Neural progenitor cell (in vitro differentiated cells): ENCODE measurements at regions not wholly inside any gene's neighbourhood (a gene's known extent, or its start where the extent isn't known, plus 50 kb on each side); places are given as distances from the start of the nearest gene placed in this dataset.
"Not testable (repeated sequence)": the region's sequence is repeated elsewhere in the genome, so short reads cannot be mapped to it uniquely, and the experiment has no call there.

Experiments
- DNase-seq: peaks from one replicate; pipeline ENCODE4 v3.0.0-alpha.2; 2016; ENCODE audit warnings: low spot score
- H2AFZ ChIP-seq: fragments of 200-600 bp; sonication (generic); replicated peaks from 2 replicates; pipeline ENCODE4 v1.6.1; 2016; ENCODE audit warnings: antibody characterized with exemption
- H3F3A ChIP-seq: fragments of 200-600 bp; sonication (generic); 2 replicates; pipeline ENCODE4 v1.6.1; 2016; ENCODE audit warnings: antibody characterized with exemption, low read depth
- H3K27ac ChIP-seq: fragments of 200-600 bp; sonication (generic); 2 replicates; pipeline ENCODE4 v1.5.1; 2016; ENCODE audit warnings: mild to moderate bottlenecking
- H3K27me3 ChIP-seq: fragments of 200-600 bp; sonication (generic); 2 replicates; pipeline ENCODE4 v1.6.1; 2016; ENCODE audit warnings: mild to moderate bottlenecking, moderate library complexity
- H3K36me3 ChIP-seq: fragments of 200-600 bp; sonication (generic); 2 replicates; pipeline ENCODE4 v1.5.1; 2016
- H3K4me1 ChIP-seq: fragments of 200-600 bp; sonication (generic); 2 replicates; pipeline ENCODE4 v1.6.1; 2016; ENCODE audit warnings: mixed run types
- H3K4me2 ChIP-seq: fragments of 200-600 bp; sonication (generic); 2 replicates; pipeline ENCODE4 v1.6.1; 2016
- H3K4me3 ChIP-seq: fragments of 200-600 bp; sonication (generic); 2 replicates; pipeline ENCODE4 v1.5.1; 2016
- H3K79me2 ChIP-seq: fragments of 200-600 bp; sonication (generic); 2 replicates; pipeline ENCODE4 v1.6.1; 2016; ENCODE audit warnings: low read depth
- H3K9ac ChIP-seq: fragments of 200-600 bp; sonication (generic); 2 replicates; pipeline ENCODE4 v1.6.1; 2016
- H3K9me3 ChIP-seq: fragments of 200-600 bp; sonication (generic); 2 replicates; pipeline ENCODE4 v1.5.1; 2016; ENCODE audit warnings: low read depth
- H4K20me1 ChIP-seq: fragments of 200-600 bp; sonication (generic); 2 replicates; pipeline ENCODE4 v1.6.1; 2016; ENCODE audit warnings: low read depth
- H3K27ac Mint-ChIP-seq: 3 replicates; pipeline ENCODE4 v1.8.0; 2021; ENCODE audit warnings: mixed read lengths
- H3K27me3 Mint-ChIP-seq: 2 replicates; pipeline ENCODE4 v1.8.0; 2022; ENCODE audit warnings: low read depth, mild to moderate bottlenecking, inconsistent platforms, moderate library complexity, mixed read lengths; ENCODE audit not compliant: insufficient read depth
- H3K36me3 Mint-ChIP-seq: 3 replicates; pipeline ENCODE4 v1.8.0; 2021; ENCODE audit warnings: mixed read lengths
- H3K4me1 Mint-ChIP-seq: 3 replicates; pipeline ENCODE4 v1.8.0; 2021; ENCODE audit warnings: mixed read lengths
- H3K4me3 Mint-ChIP-seq: 3 replicates; pipeline ENCODE4 v1.8.0; 2021; ENCODE audit warnings: mild to moderate bottlenecking, moderate library complexity, mixed read lengths
- H3K9me3 Mint-ChIP-seq: 3 replicates; pipeline ENCODE4 v1.8.0; 2020; ENCODE audit warnings: mixed read lengths
- CTCF ChIP-seq: fragments of 200-600 bp; sonication (generic); IDR thresholded peaks from 2 replicates; pipeline ENCODE4 v1.5.1; 2017; ENCODE audit warnings: antibody characterized with exemption, mild to moderate bottlenecking
- EZH2 ChIP-seq: fragments of 200-600 bp; sonication (generic); IDR thresholded peaks from 2 replicates; pipeline ENCODE4 v1.6.1; 2017; ENCODE audit warnings: antibody characterized with exemption, mild to moderate bottlenecking, moderate library complexity
- EZH2phosphoT487 ChIP-seq: fragments of 200-600 bp; sonication (generic); IDR thresholded peaks from 2 replicates; pipeline ENCODE4 v1.6.1; 2017; ENCODE audit warnings: antibody characterized with exemption

- peaks cover 2% of the 10 kb centered on the region for H3K9me3 Mint-ChIP-seq
- H3K27me3 Mint-ChIP-seq: peaks cover 2% of the 10 kb centered on the region
- H3K9ac ChIP-seq: no peak overlapping the region
- no peak overlapping the region for H3K4me3 Mint-ChIP-seq
- H4K20me1 ChIP-seq: no peaks in the 10 kb centered on the region
- H3K36me3 Mint-ChIP-seq: no peaks in the 10 kb centered on the region
- no peak overlapping the region for H3K4me2 ChIP-seq
- H3F3A ChIP-seq: no peaks in the 10 kb centered on the region
- H3K4me1 Mint-ChIP-seq: peaks cover 17% of the 10 kb centered on the region
- no peak overlapping the region for H3K4me3 ChIP-seq
- no peaks in the 10 kb centered on the region for H3K9me3 ChIP-seq
- H3K36me3 ChIP-seq: no peaks in the 10 kb centered on the region
- H3K79me2 ChIP-seq: no peaks in the 10 kb centered on the region
- H3K4me1 ChIP-seq: peaks cover 4% of the 10 kb centered on the region
- TF ChIP-seq EZH2phosphoT487 (no peak), CTCF (no peak), EZH2 (no peak)
- no peaks in the 10 kb centered on the region for H3K27me3 ChIP-seq
- no peak overlapping the region for H3K27ac Mint-ChIP-seq
- DNase-seq: no peak
- no peak overlapping the region for H3K27ac ChIP-seq
- no peak overlapping the region for H2AFZ ChIP-seq
These were observed 695.9 kb upstream of the SLC35B3 start for GRCh38 chr6:9131201-9131600.

GRCh38 chr6:9128970-9129369 is 693.6 kb upstream of the SLC35B3 start:
- H3K4me3 Mint-ChIP-seq: no peak overlapping the region

GRCh38 chr6:9126878-9127560 is 691.7 kb upstream of the SLC35B3 start:
- no peak overlapping the region for H2AFZ ChIP-seq
- no peaks in the 10 kb centered on the region for H3K4me1 ChIP-seq
- Mint-ChIP-seq H3K27ac (no peak overlapping the region), H3K4me1 (peaks cover 6% of the 10 kb centered on the region), H3K27me3 (peaks cover 2% of the 10 kb centered on the region), H3K9me3 (peaks cover 4% of the 10 kb centered on the region), H3K36me3 (no peaks in the 10 kb centered on the region), H3K4me3 (no peak overlapping the region)
- no peaks in the 10 kb centered on the region for H3K27me3 ChIP-seq
- H3F3A ChIP-seq: no peaks in the 10 kb centered on the region
- TF ChIP-seq CTCF: no peak
- TF ChIP-seq EZH2phosphoT487: no peak
- no peak for TF ChIP-seq EZH2
- no peaks in the 10 kb centered on the region for H3K36me3 ChIP-seq
- no peak overlapping the region for H3K4me2 ChIP-seq
- no peak overlapping the region for H3K9ac ChIP-seq
- H4K20me1 ChIP-seq: no peaks in the 10 kb centered on the region
- no peaks in the 10 kb centered on the region for H3K79me2 ChIP-seq
- no peak for DNase-seq
- H3K27ac ChIP-seq: no peak overlapping the region
- H3K4me3 ChIP-seq: no peak overlapping the region
- H3K9me3 ChIP-seq: no peaks in the 10 kb centered on the region

More at GRCh38 chr6:9128970-9129369, 693.6 kb upstream of the SLC35B3 start:
- Mint-ChIP-seq H3K9me3 (peaks cover 4% of the 10 kb centered on the region), H3K27ac (no peak overlapping the region), H3K36me3 (no peaks in the 10 kb centered on the region), H3K27me3 (peaks cover 2% of the 10 kb centered on the region), H3K4me1 (peaks cover 17% of the 10 kb centered on the region)
- Histone ChIP-seq H3K4me1 (peaks cover 4% of the 10 kb centered on the region), H3F3A (no peaks in the 10 kb centered on the region), H2AFZ (no peak overlapping the region), H3K27me3 (no peaks in the 10 kb centered on the region), H3K27ac (no peak overlapping the region), H3K4me2 (no peak overlapping the region), H3K4me3 (no peak overlapping the region), H4K20me1 (no peaks in the 10 kb centered on the region), H3K9me3 (no peaks in the 10 kb centered on the region), H3K36me3 (no peaks in the 10 kb centered on the region), H3K9ac (no peak overlapping the region), H3K79me2 (no peaks in the 10 kb centered on the region)
- DNase-seq: no peak
- TF ChIP-seq EZH2phosphoT487: no peak
- TF ChIP-seq CTCF: no peak
- TF ChIP-seq EZH2: no peak

- H3K36me3 Mint-ChIP-seq, H3K4me3 ChIP-seq, H3K9me3 ChIP-seq, H3K27ac Mint-ChIP-seq, H3K9ac ChIP-seq, H2AFZ ChIP-seq, H3K4me2 ChIP-seq, H3K4me1 ChIP-seq, H3K4me3 Mint-ChIP-seq, H3K36me3 ChIP-seq, H3K9me3 Mint-ChIP-seq, H3F3A ChIP-seq, H3K27ac ChIP-seq, DNase-seq, H3K79me2 ChIP-seq, H3K27me3 ChIP-seq, H4K20me1 ChIP-seq, H3K4me1 Mint-ChIP-seq, H3K27me3 Mint-ChIP-seq: not testable (repeated sequence)
These were observed 690.7 kb upstream of the SLC35B3 start for GRCh38 chr6:9126034-9126433.
